ENCODE measurements at regions not wholly inside any gene's neighbourhood (a gene's known extent, or its start where the extent isn't known, plus 50 kb on each side); places are given as distances from the start of the nearest gene placed in this dataset.

- DNase-seq = no peak
Measured at GRCh38 chr1:228897901-228898300, 162.6 kb downstream of the RHOU start.

GRCh38 chr1:228898582-228898992, 163.3 kb downstream of the RHOU start:
- DNase-seq = no peak

GRCh38 chr1:228899421-228899956, 164.2 kb downstream of the RHOU start:
- no peak for DNase-seq

- DNase-seq = no peak
Measured at GRCh38 chr1:228900099-228900885, 165.0 kb downstream of the RHOU start.

- DNase-seq = no peak
Measured at GRCh38 chr1:228900886-228901392, 165.7 kb downstream of the RHOU start.

- no peak for DNase-seq
Measured at GRCh38 chr1:228901936-228902681, 166.8 kb downstream of the RHOU start.

- no peak for DNase-seq
Measured at GRCh38 chr1:228902781-228903433, 167.6 kb downstream of the RHOU start.

- no peak for DNase-seq
Measured at GRCh38 chr1:228903434-228904071, 168.3 kb downstream of the RHOU start.

- no peak for DNase-seq
Measured at GRCh38 chr1:228904222-228904621, 168.9 kb downstream of the RHOU start.

GRCh38 chr1:228905701-228906101, 170.4 kb downstream of the RHOU start:
- no peak for DNase-seq

GRCh38 chr1:228906223-228906860, 171.1 kb downstream of the RHOU start:
- DNase-seq = no peak

- DNase-seq = no peak
Measured at GRCh38 chr1:228911225-228912210, 176.2 kb downstream of the RHOU start.

GRCh38 chr1:228913626-228914414, 178.5 kb downstream of the RHOU start:
- no peak for DNase-seq

GRCh38 chr1:228914700-228915099, 179.4 kb downstream of the RHOU start:
- DNase-seq = no peak

- DNase-seq = no peak
Measured at GRCh38 chr1:228917342-228917741, 182.1 kb downstream of the RHOU start.

GRCh38 chr1:228917755-228918154, 182.5 kb downstream of the RHOU start:
- DNase-seq = no peak

- no peak for DNase-seq
Measured at GRCh38 chr1:228918335-228918734, 183.1 kb downstream of the RHOU start.

GRCh38 chr1:228919914-228920313, 184.6 kb downstream of the RHOU start:
- no peak for DNase-seq

- DNase-seq = no peak
Measured at GRCh38 chr1:228920831-228921230, 185.6 kb downstream of the RHOU start.

All from left kidney (tissue), 1 donor.